Mammary epithelial cell (primary cell): ENCODE measurements at regions not wholly inside any gene's neighbourhood (a gene's known extent, or its start where the extent isn't known, plus 50 kb on each side); places are given as distances from the start of the nearest gene placed in this dataset.

Source experiments
- CTCF ChIP-seq, 2 donors: IDR thresholded peaks in 1 of 2; conservative IDR thresholded peaks in 1 of 2; 2 replicates each; pipeline ENCODE4 v1.5.1; 2011 to 2012; ENCODE audit warnings: inconsistent platforms in 2 of 2, low read length in 2 of 2, mild to moderate bottlenecking in 2 of 2, control low read depth in 1 of 2, low read depth in 1 of 2; ENCODE audit not compliant: insufficient read depth in 1 of 2; ENCODE audit errors: extremely low read depth in 1 of 2
- EZH2 ChIP-seq: IDR thresholded peaks from 2 replicates; pipeline ENCODE4 v1.6.1; 2012; ENCODE audit warnings: low read length, inconsistent platforms, borderline replicate concordance

GRCh38 chr3:132228923-132229322 lies 88.3 kb upstream of the ACP3 start:
- TF ChIP-seq CTCF (conservative IDR thresholded peaks at IDR 0.05 in 1 of 2, IDR thresholded peaks at IDR 0.05 in 1 of 2; ENCODE audit: extremely low read depth in 1 of 2, insufficient read depth in 1 of 2, low read depth in 1 of 2, low read length in 2 of 2) (no peak), EZH2 (no peak)
